ENCODE measurements at regions not wholly inside any gene's neighbourhood (a gene's known extent, or its start where the extent isn't known, plus 50 kb on each side); places are given as distances from the start of the nearest gene placed in this dataset.

DNA sequence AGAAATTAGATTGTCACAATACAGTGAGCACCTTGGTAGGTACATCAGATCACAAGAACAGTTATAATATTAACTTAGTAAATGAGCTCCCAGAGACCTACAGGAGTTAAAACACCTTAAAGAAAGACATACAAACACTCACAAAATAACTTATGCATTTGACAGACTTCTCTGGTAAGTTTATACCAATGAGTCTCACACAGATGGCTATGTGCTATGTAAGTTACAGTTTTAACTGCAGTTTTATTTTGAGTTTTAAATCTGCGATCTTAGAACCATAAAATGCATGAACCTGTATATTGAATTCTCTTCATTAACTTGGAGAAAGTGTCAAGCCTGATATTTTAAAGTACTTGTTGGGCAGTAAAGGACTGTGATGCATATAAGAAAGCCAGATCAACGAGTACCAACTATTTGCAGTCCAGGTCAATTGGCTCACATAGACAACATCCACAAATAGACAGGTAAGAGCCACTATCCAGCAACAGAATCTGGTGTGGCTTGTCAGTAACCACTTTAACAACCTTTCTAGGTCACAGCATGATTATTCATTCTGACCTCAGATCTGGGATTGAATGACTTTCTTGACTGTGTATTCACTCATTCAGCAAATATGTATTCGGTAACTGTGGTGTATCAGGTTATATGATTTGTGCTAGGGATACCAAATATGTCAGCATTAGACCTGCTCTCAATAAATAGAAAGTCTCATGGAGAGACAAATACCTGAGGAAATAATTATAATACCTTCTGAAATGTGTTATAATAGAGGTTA, 856.6 kb upstream of the MGAT4C start:
- DNase-seq (ENCODE audit: low read depth): no peak
- no peak overlapping the region for H3K4me3 ChIP-seq (ENCODE audit: low read depth, low read length)
- no peak for TF ChIP-seq CTCF (IDR thresholded peaks at IDR 0.05; ENCODE audit: control insufficient read depth, extremely low read depth, insufficient read depth)

DNA sequence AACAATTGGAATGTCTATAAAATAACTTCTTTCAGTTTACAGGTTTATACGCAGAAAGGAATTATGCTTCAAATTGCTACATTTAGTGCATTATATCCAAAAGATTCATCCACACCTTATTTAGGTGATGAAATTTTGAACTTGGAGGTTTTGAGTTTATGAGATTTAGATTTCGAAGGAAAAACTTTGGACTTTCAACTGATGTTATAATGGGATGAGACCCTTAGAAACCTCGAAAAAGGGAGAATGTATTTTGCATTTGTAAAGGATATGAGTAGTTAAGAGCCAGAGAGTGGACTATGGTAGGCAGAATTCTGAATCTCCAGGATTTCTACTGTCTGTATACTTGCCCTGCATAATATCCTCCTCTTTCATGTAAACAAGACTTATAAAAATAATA, 851.6 kb upstream of the MGAT4C start:
- H3K4me3 ChIP-seq (ENCODE audit: low read depth, low read length): no peak overlapping the region
- no peak for TF ChIP-seq CTCF (IDR thresholded peaks at IDR 0.05; ENCODE audit: control insufficient read depth, extremely low read depth, insufficient read depth)
- DNase-seq (ENCODE audit: low read depth): no peak

DNA sequence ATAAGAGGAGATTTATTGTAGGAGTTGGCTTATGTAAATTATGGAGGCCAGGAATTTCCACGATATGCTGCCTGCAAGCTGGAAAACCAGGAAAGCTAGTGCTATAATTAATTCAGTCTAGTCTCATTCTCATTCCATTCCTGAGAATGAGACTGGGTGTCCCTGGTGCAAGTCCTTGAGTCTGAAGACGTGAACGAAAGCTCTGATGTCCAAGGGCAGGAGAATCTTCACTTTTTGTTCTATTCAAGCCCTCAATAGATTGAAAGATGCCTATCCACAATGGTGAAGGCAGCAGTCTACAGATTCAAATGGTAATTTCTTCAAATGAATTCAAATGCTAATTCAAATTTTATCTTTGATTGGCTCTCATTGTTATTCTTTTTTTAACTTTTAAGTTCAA, 851.1 kb upstream of the MGAT4C start:
- TF ChIP-seq CTCF (IDR thresholded peaks at IDR 0.05; ENCODE audit: control insufficient read depth, extremely low read depth, insufficient read depth): no peak
- no peak for DNase-seq (ENCODE audit: low read depth)
- H3K4me3 ChIP-seq (ENCODE audit: low read depth, low read length): no peak overlapping the region

DNA sequence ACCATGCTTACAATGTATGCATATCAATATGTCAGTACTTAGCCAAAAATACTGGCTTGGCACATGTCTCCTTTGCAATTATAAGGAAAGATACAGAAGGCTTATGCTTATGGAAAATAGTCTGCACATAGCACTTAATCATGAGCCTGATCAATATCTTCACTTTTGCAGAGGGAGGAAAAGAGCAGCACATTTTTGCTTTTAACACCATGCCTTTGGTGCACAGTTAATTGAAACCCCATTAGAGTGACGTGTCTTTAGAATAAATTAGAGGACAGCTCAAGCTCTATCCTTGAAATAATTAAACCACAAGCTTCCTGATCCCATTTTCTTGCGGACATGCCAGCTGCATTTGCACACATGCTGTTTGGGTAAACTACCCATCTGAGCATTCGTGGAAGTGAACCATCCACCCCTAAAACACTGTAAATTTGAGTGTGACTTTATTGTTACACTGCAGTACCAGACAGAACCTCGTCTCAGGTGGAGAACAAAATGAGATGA, 839.9 kb upstream of the MGAT4C start:
- H3K4me3 ChIP-seq (ENCODE audit: low read depth, low read length): no peak overlapping the region
- DNase-seq (ENCODE audit: low read depth): no peak
- TF ChIP-seq CTCF (IDR thresholded peaks at IDR 0.05; ENCODE audit: control insufficient read depth, extremely low read depth, insufficient read depth): no peak

DNA sequence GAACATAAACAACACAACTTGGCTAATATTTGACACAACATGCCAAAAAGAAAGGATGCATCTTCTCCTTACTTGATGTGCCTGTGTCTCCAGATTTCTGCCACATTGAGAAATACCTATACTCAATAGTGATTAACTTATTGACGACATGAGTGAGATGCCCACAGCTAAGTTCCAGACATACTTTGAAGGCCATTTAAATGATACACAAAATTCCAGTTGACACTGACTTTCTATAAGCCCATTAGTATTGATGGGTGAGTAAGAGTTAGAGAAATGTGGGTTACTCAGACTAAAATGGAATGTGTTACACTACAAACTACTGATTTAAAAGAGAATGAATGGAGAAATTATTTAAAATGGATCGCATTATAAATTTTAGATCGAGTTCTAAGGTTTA, 838.2 kb upstream of the MGAT4C start:
- no peak for DNase-seq (ENCODE audit: low read depth)
- no peak overlapping the region for H3K4me3 ChIP-seq (ENCODE audit: low read depth, low read length)
- TF ChIP-seq CTCF (IDR thresholded peaks at IDR 0.05; ENCODE audit: control insufficient read depth, extremely low read depth, insufficient read depth): no peak

DNA sequence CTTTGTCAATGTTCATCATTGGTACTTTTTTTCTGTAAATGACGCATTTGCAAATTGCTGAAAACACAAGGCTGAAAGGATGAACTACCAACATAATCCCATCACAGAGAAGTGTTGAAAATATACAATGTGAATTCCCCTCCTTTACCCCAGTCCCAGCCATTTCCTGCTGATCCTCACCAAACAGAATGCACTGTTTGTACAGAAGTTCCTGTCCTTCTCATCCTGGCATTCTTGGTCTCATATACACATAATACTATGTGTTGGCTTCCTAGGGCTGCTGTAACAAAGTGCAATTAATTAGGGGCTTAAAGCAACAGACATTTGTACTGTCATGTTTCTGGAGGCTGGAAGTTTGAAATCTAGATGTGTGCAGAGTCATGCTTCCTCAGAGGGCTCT, 836.2 kb upstream of the MGAT4C start:
- no peak overlapping the region for H3K4me3 ChIP-seq (ENCODE audit: low read depth, low read length)
- no peak for DNase-seq (ENCODE audit: low read depth)
- no peak for TF ChIP-seq CTCF (IDR thresholded peaks at IDR 0.05; ENCODE audit: control insufficient read depth, extremely low read depth, insufficient read depth)
